HEK293 (cell line): ENCODE measurements at regions not wholly inside any gene's neighbourhood (a gene's known extent, or its start where the extent isn't known, plus 50 kb on each side); places are given as distances from the start of the nearest gene placed in this dataset.

Experiments
- TSHZ1 ChIP-seq: fragments of 450-650 bp; formaldehyde crosslinking; IDR thresholded peaks from 2 replicates; pipeline ENCODE4 v1.5.1; 2016; ENCODE audit warnings: missing biosample characterization, missing genetic modification characterization, borderline replicate concordance
- ZNF341 ChIP-seq: fragments of 450-650 bp; formaldehyde crosslinking; IDR thresholded peaks from 2 replicates; pipeline ENCODE4; 2016; ENCODE audit warnings: low read depth, missing biosample characterization, missing genetic modification characterization

- TF ChIP-seq TSHZ1 (tag by site-specific recombination) (no peak), ZNF341 (tag by site-specific recombination) (no peak)
Observed at GRCh38 chr2:64404002-64404731, 49.8 kb upstream of the LGALSL start.
